ENCODE measurements at regions not wholly inside any gene's neighbourhood (a gene's known extent, or its start where the extent isn't known, plus 50 kb on each side); places are given as distances from the start of the nearest gene placed in this dataset.

GRCh38 chr22:48663297-48663696 lies 1164.4 kb downstream of the BRD1 start:
- no peak for DNase-seq (ENCODE audit: low read depth in 2 of 2, low spot score in 1 of 2)

- DNase-seq (ENCODE audit: low read depth in 2 of 2, low spot score in 1 of 2), result no peak
Measured at GRCh38 chr22:48662476-48663135, 1165.1 kb downstream of the BRD1 start.

GRCh38 chr22:48661984-48662383 lies 1165.7 kb downstream of the BRD1 start:
- DNase-seq (ENCODE audit: low read depth in 2 of 2, low spot score in 1 of 2), result no peak

GRCh38 chr22:48660790-48661740 lies 1166.6 kb downstream of the BRD1 start:
- no peak for DNase-seq (ENCODE audit: low read depth in 2 of 2, low spot score in 1 of 2)

GRCh38 chr22:48660104-48660789 lies 1167.4 kb downstream of the BRD1 start:
- DNase-seq (ENCODE audit: low read depth in 2 of 2, low spot score in 1 of 2), result no peak

- DNase-seq (ENCODE audit: low read depth in 2 of 2, low spot score in 1 of 2), result no peak
Measured at GRCh38 chr22:48659404-48659996, 1168.2 kb downstream of the BRD1 start.

GRCh38 chr22:48658871-48659270 lies 1168.8 kb downstream of the BRD1 start:
- no peak for DNase-seq (ENCODE audit: low read depth in 2 of 2, low spot score in 1 of 2)

- no peak for DNase-seq (ENCODE audit: low read depth in 2 of 2, low spot score in 1 of 2)
Measured at GRCh38 chr22:48658246-48658645, 1169.4 kb downstream of the BRD1 start.

- no peak for DNase-seq (ENCODE audit: low read depth in 2 of 2, low spot score in 1 of 2)
Measured at GRCh38 chr22:48654492-48654891, 1173.2 kb downstream of the BRD1 start.

- DNase-seq (ENCODE audit: low read depth in 2 of 2, low spot score in 1 of 2), result no peak
Measured at GRCh38 chr22:48653929-48654328, 1173.7 kb downstream of the BRD1 start.

- DNase-seq (ENCODE audit: low read depth in 2 of 2, low spot score in 1 of 2), result no peak
Measured at GRCh38 chr22:48653306-48653705, 1174.4 kb downstream of the BRD1 start.

- DNase-seq (ENCODE audit: low read depth in 2 of 2, low spot score in 1 of 2), result no peak
Measured at GRCh38 chr22:48652796-48653195, 1174.9 kb downstream of the BRD1 start.

GRCh38 chr22:48651981-48652538 lies 1175.6 kb downstream of the BRD1 start:
- DNase-seq (ENCODE audit: low read depth in 2 of 2, low spot score in 1 of 2), result no peak

GRCh38 chr22:48651036-48651890 lies 1176.4 kb downstream of the BRD1 start:
- DNase-seq (ENCODE audit: low read depth in 2 of 2, low spot score in 1 of 2), result no peak

- no peak for DNase-seq (ENCODE audit: low read depth in 2 of 2, low spot score in 1 of 2)
Measured at GRCh38 chr22:48650323-48651035, 1177.2 kb downstream of the BRD1 start.

GRCh38 chr22:48649466-48649865 lies 1178.2 kb downstream of the BRD1 start:
- no peak for DNase-seq (ENCODE audit: low read depth in 2 of 2, low spot score in 1 of 2)

GRCh38 chr22:48649031-48649430 lies 1178.6 kb downstream of the BRD1 start:
- no peak for DNase-seq (ENCODE audit: low read depth in 2 of 2, low spot score in 1 of 2)

GRCh38 chr22:48647606-48648515 lies 1179.8 kb downstream of the BRD1 start:
- DNase-seq (ENCODE audit: low read depth in 2 of 2, low spot score in 1 of 2), result no peak

Data from stimulated activated CD8-positive, alpha-beta memory T cell treated with anti-CD3 and anti-CD28 coated beads, Interleukin-4, amount 100 ng/mL, for 4 hours (primary cell).